AG04450 (cell line): ENCODE measurements at regions not wholly inside any gene's neighbourhood (a gene's known extent, or its start where the extent isn't known, plus 50 kb on each side); places are given as distances from the start of the nearest gene placed in this dataset.

Experiments
- CTCF ChIA-PET: fragments of 300-600, 350-600 bp; formaldehyde crosslinking; extraction: SDS; loops from one replicate; lab custom pipeline; 2022; ENCODE audit warnings: antibody characterized with exemption, inconsistent platforms; lab: Charles Lee
- POLR2A ChIA-PET: fragments of 350-600 bp; formaldehyde crosslinking; extraction: SDS; loops from one replicate; lab custom pipeline; 2021; ENCODE audit warnings: antibody characterized with exemption, inconsistent platforms; lab: Yijun Ruan, JAX
- DNase-seq: peaks from one replicate; pipeline ENCODE4 v3.0.0-alpha.2; 2011; ENCODE audit warnings: low read depth, low spot score
- H3K27ac ChIP-seq: one replicate; pipeline ENCODE4 v1.5.1; 2012; ENCODE audit warnings: low read depth, low read length, control low read depth
- H3K27me3 ChIP-seq: one replicate; pipeline ENCODE4 v1.6.0; 2012; ENCODE audit warnings: low read length; ENCODE audit not compliant: control insufficient read depth, insufficient read depth
- H3K4me3 ChIP-seq: 2 replicates; pipeline ENCODE4 v1.5.1; 2011; ENCODE audit warnings: mild to moderate bottlenecking, low read depth, low read length, control low read depth
- H3K9me3 ChIP-seq: 2 replicates; pipeline ENCODE4 v1.5.1; 2012; ENCODE audit warnings: low read length; ENCODE audit not compliant: control insufficient read depth, insufficient read depth
- CTCF ChIP-seq: IDR thresholded peaks from 2 replicates; pipeline ENCODE4 v1.5.1; 2011; ENCODE audit warnings: low read depth, low read length, control low read depth, inconsistent platforms

- H3K9me3 ChIP-seq = no peaks in the 10 kb centered on the region
- TF ChIP-seq CTCF = no peak
- ChIA-PET POLR2A (no interaction called here), CTCF (no interaction called here)
- H3K27me3 ChIP-seq = no peaks in the 10 kb centered on the region
- no peak overlapping the region for H3K27ac ChIP-seq
- DNase-seq = no peak
- no peak overlapping the region for H3K4me3 ChIP-seq
Measured at GRCh38 chr11:15584158-15584557, 469.4 kb downstream of the INSC start.

- no peak for DNase-seq
- Histone ChIP-seq H3K27ac (no peak overlapping the region), H3K27me3 (no peaks in the 10 kb centered on the region), H3K9me3 (no peaks in the 10 kb centered on the region), H3K4me3 (no peak overlapping the region)
- POLR2A ChIA-PET = no interaction called here
- CTCF ChIA-PET = interaction anchor here (1.0 kb wide), 1 partner anchor 8 kb away, joined by 4 read pairs; no protein-coding TSS in a partner anchor
- no peak for TF ChIP-seq CTCF
Measured at GRCh38 chr11:15585602-15586331, 471.0 kb downstream of the INSC start.

- Histone ChIP-seq H3K27ac (no peak overlapping the region), H3K27me3 (no peaks in the 10 kb centered on the region), H3K9me3 (no peaks in the 10 kb centered on the region), H3K4me3 (no peak overlapping the region)
- CTCF ChIA-PET = no interaction called here
- DNase-seq = no peak
- TF ChIP-seq CTCF = no peak
- POLR2A ChIA-PET = no interaction called here
Measured at GRCh38 chr11:15586741-15587473, 472.2 kb downstream of the INSC start.

GRCh38 chr11:15589070-15589626 lies 474.4 kb downstream of the INSC start:
- DNase-seq = no peak
- Histone ChIP-seq H3K9me3 (no peaks in the 10 kb centered on the region), H3K4me3 (no peak overlapping the region), H3K27ac (no peak overlapping the region), H3K27me3 (no peaks in the 10 kb centered on the region)
- CTCF ChIA-PET = interaction anchor here (1.0 kb wide), 1 partner anchor 1043 kb away, joined by 3 read pairs; no protein-coding TSS in a partner anchor
- no peak for TF ChIP-seq CTCF
- POLR2A ChIA-PET = no interaction called here

- Histone ChIP-seq H3K9me3 (no peaks in the 10 kb centered on the region), H3K4me3 (no peak overlapping the region), H3K27ac (no peak overlapping the region), H3K27me3 (no peaks in the 10 kb centered on the region)
- no peak for TF ChIP-seq CTCF
- ChIA-PET POLR2A (no interaction called here), CTCF (interaction anchor here (1.0 kb wide), 1 partner anchor 1042 kb away, joined by 3 read pairs; no protein-coding TSS in a partner anchor)
- no peak for DNase-seq
Measured at GRCh38 chr11:15590132-15590531, 475.4 kb downstream of the INSC start.
